Spleen (tissue), 11 donors: ENCODE measurements at regions not wholly inside any gene's neighbourhood (a gene's known extent, or its start where the extent isn't known, plus 50 kb on each side); places are given as distances from the start of the nearest gene placed in this dataset.
A peak's percentile ranks its signal among the peaks of the same experiment; 100 is the strongest.

ENCODE experiments used
- DNase-seq: peaks from one replicate; pipeline ENCODE4 v3.0.0-alpha.2; 2020
- H3K27ac ChIP-seq, 8 donors: fragments of 200-600 bp; sonication (generic) in 7 of 8; 1 replicate in 4 of 8; 2 replicates in 4 of 8; pipeline versions ENCODE4 v1.5.0 to v1.8.0; 2016 to 2021; ENCODE audit warnings: inconsistent platforms in 4 of 8, mild to moderate bottlenecking in 4 of 8, moderate library complexity in 1 of 8
- H3K27me3 ChIP-seq, 7 donors: fragments of 200-600 bp; sonication (generic) in 6 of 7; replicated peaks in 1 of 7; 1 replicate in 4 of 7; 2 replicates in 3 of 7; pipeline versions ENCODE4 v1.5.0 to v1.8.0; 2016 to 2021; ENCODE audit warnings: inconsistent platforms in 3 of 7, mild to moderate bottlenecking in 1 of 7
- H3K36me3 ChIP-seq, 6 donors: fragments of 200-600 bp; sonication (generic) in 5 of 6; 1 replicate in 4 of 6; 2 replicates in 2 of 6; pipeline versions ENCODE4 v1.5.0 to v1.8.0; 2016 to 2021; ENCODE audit warnings: inconsistent platforms in 2 of 6
- H3K4me1 ChIP-seq, 6 donors: fragments of 200-600 bp; sonication (generic) in 5 of 6; 1 replicate in 3 of 6; 2 replicates in 3 of 6; pipeline versions ENCODE4 v1.5.0 to v1.8.0; 2016 to 2021; ENCODE audit warnings: inconsistent platforms in 3 of 6
- H3K4me3 ChIP-seq, 8 donors: fragments of 200-600 bp; sonication (generic) in 7 of 8; 1 replicate in 4 of 8; 2 replicates in 4 of 8; pipeline versions ENCODE4 v1.5.0 to v1.8.0; 2016 to 2021; ENCODE audit warnings: inconsistent platforms in 4 of 8, mild to moderate bottlenecking in 4 of 8, moderate library complexity in 2 of 8
- H3K9me3 ChIP-seq, 8 donors: fragments of 200-600 bp; sonication (generic) in 7 of 8; 1 replicate in 4 of 8; 2 replicates in 4 of 8; pipeline versions ENCODE4 v1.5.0 to v1.8.0; 2016 to 2021; ENCODE audit warnings: inconsistent platforms in 4 of 8
- POLR2A ChIP-seq, 3 donors: fragments of 450-650 bp; IDR thresholded peaks; one replicate each; pipeline ENCODE4 v1.5.1; 2017; ENCODE audit warnings: antibody characterized with exemption in 3 of 3, mild to moderate bottlenecking in 1 of 3
- POLR2AphosphoS5 ChIP-seq, 3 donors: sonication (generic); formaldehyde crosslinking; IDR thresholded peaks; one replicate each; pipeline ENCODE4 v1.5.1; 2017; ENCODE audit warnings: antibody characterized with exemption in 3 of 3
- WGBS, 5 donors: extraction: QIAGEN DNeasy Blood & Tissue Kit in 3 of 5; methylation state at CpG; one replicate each; pipeline versions ENCODE4 v1.1.5 to v1.1.7; 2013 to 2018; 5-methylcytosine and 5-hydroxymethylcytosine counted together
- intact Hi-C: fragments of 100-400 bp; cut with DNase I; formaldehyde crosslinking; loops from one replicate; pipeline ENCODE4 v1.15.0; 2023; ENCODE audit warnings: low total_unique reads
- TF ChIP-seq, protein P1 (sequence below), 11 experiments: fragments of 200-600 bp in 7 of 11; fragments of 450-650 bp in 4 of 11; sonication (generic) in 4 of 11; IDR thresholded peaks in 8 of 11; conservative IDR thresholded peaks in 3 of 11; 1 replicate in 7 of 11; 2 replicates in 4 of 11; pipeline versions ENCODE4 v1.4.0 to v1.8.0; 2016 to 2021; ENCODE audit warnings: antibody characterized with exemption in 11 of 11, inconsistent platforms in 4 of 11, mild to moderate bottlenecking in 1 of 11
- donor health status: healthy with polysubstance abuse.
- donor health status: DM: no; HTN: no; CAD: no; lungs with moderate emphysema.
- donor health status: DM: no; HTN: no; CAD: no.
- donor health status: Bipolar disorder and iron deficiency.
- donor health status: healthy.
- donor health status: DM: no; HTN: no; CAD: no.
- donor health status: DM: yes; HTN: yes; CAD: no.

DNA sequence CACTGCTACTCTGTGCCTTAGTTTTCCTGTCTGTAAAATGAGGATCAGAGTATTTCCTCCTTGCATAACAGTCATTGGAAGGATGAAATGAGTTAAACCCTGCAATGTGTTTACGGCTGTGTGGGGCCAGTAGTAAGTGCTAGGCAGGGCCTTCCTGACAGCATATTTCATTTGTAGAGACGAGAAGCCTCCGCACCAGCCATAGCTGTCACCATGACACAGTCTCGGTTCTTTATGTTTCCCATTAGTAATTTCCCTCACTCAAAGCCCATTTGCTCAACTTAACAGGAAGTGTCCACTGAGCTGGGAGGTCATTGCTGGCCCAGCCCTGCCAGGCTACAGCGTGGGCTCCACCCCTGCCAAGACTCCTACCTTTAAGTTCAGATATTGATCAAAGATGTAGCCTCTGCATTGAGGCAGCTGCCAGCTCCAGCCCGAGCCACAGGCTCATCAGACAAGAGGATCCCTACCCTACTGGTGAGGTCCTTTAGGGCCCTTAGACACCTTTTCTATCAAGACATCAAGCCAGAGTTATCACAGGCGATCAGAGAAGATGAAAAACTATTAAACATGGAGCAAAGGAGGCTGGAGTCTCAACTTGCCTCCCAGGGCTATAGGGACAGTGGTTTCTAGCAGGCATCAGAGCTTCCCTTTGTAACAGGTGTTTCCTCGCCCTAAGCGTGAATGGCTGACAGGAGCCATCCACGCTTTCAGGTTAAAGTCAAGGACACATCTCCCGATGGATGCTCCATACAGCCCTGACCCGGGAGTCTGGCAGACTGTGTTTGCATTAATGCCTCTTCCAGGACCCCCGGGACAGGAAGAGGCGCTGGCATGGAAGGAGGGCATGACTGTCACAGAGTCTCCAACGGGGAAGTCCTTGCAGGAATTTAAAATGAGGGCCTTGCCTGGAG, 251.7 kb downstream of the NDUFA10 start:
- peak overlapping the region in 4 of 8 donors; percentile 22 to 52 (median 38) for H3K27ac ChIP-seq
- peaks cover 0 to 51% (median 4%) of the 10 kb centered on the region in 6 donors for H3K4me1 ChIP-seq
- peaks cover 0 to 52% (median 0%) of the 10 kb centered on the region in 7 donors for H3K27me3 ChIP-seq
- intact Hi-C loops, result no loop called here
- WGBS, 5 donors, result 60 to 72% (median 69%) methylated on average over 15 of the region's 15 CpGs
- peaks cover 0 to 25% (median 11%) of the 10 kb centered on the region in 8 donors for H3K9me3 ChIP-seq
- H3K4me3 ChIP-seq, result no peak overlapping the region
- H3K36me3 ChIP-seq, result no peaks in the 10 kb centered on the region
- DNase-seq, result peak; percentile 71
- TF ChIP-seq POLR2A (IDR thresholded peaks at IDR 0.05) (no peak), POLR2AphosphoS5 (IDR thresholded peaks at IDR 0.05) (peak in 2 of 3 donors; percentile 15 to 39)

DNA sequence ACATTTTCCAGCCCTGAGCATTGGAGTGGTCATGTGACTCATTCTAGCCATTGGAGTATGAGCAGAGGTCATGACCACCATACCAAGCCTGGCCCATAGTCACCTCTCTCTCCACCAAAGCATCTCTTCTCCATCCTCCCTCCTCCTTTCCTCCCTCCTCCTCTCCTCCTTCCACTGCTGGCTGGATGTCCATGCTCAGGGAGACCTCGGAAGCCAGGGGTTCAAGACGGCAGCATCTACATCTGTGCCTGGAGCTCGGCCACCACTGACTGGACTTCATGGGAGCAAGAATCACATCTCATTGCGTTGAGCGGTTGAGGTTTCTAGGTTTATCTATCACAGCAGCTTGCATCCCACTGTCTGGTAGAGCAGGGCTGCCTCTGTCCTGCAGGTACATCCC, 252.4 kb downstream of the NDUFA10 start:
- Histone ChIP-seq H3K27me3 (peaks cover 0 to 53% (median 0%) of the 10 kb centered on the region in 7 donors), H3K4me1 (peaks cover 0 to 51% (median 4%) of the 10 kb centered on the region in 6 donors), H3K4me3 (no peak overlapping the region), H3K9me3 (peaks cover 0 to 25% (median 11%) of the 10 kb centered on the region in 8 donors), H3K27ac (peak overlapping the region in 4 of 8 donors; percentile 22 to 52 (median 38)), H3K36me3 (no peaks in the 10 kb centered on the region)
- peak; percentile 38 for DNase-seq
- WGBS, 5 donors, result 85 to 97% (median 95%) methylated on average over 5 of the region's 5 CpGs
- TF ChIP-seq, protein P1, sequence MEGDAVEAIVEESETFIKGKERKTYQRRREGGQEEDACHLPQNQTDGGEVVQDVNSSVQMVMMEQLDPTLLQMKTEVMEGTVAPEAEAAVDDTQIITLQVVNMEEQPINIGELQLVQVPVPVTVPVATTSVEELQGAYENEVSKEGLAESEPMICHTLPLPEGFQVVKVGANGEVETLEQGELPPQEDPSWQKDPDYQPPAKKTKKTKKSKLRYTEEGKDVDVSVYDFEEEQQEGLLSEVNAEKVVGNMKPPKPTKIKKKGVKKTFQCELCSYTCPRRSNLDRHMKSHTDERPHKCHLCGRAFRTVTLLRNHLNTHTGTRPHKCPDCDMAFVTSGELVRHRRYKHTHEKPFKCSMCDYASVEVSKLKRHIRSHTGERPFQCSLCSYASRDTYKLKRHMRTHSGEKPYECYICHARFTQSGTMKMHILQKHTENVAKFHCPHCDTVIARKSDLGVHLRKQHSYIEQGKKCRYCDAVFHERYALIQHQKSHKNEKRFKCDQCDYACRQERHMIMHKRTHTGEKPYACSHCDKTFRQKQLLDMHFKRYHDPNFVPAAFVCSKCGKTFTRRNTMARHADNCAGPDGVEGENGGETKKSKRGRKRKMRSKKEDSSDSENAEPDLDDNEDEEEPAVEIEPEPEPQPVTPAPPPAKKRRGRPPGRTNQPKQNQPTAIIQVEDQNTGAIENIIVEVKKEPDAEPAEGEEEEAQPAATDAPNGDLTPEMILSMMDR (IDR thresholded peaks at IDR 0.05 in 8 of 11, conservative IDR thresholded peaks at IDR 0.05 in 3 of 11), result no peak
- TF ChIP-seq POLR2A (IDR thresholded peaks at IDR 0.05) (no peak), POLR2AphosphoS5 (IDR thresholded peaks at IDR 0.05) (no peak)
- intact Hi-C loops, result no loop called here

DNA sequence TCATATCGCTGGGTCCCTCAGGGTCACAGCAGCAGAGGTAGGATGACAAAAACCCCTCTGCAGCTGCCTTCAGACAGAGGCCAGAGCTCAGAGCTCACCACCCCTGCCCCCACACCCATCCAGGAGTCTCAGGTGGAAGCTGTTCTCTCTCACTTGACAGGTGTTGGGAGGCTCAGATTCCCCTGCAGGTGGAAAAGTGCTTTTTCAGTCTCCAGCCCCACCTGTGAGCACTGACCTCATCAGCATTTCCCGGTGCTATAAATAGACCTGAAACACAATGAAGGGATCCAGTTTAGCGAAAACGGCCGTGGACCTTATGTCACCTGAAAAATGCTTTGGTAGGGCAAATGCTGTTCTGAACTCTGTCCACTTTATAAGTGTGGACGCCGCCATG, 254.9 kb downstream of the NDUFA10 start:
- peaks cover 0 to 34% (median 0%) of the 10 kb centered on the region in 6 donors for H3K4me1 ChIP-seq
- 78 to 83% (median 80%) methylated on average over 6 to 7 of the region's 7 CpGs for WGBS, 5 donors
- peaks cover 0 to 29% (median 0%) of the 10 kb centered on the region in 7 donors for H3K27me3 ChIP-seq
- H3K36me3 ChIP-seq, result no peaks in the 10 kb centered on the region
- H3K4me3 ChIP-seq, result no peak overlapping the region
- intact Hi-C loops, result no loop called here
- H3K27ac ChIP-seq, result no peak overlapping the region
- H3K9me3 ChIP-seq, result peaks cover 0 to 25% (median 11%) of the 10 kb centered on the region in 8 donors
- no peak for DNase-seq
- TF ChIP-seq POLR2AphosphoS5 (IDR thresholded peaks at IDR 0.05) (no peak), POLR2A (IDR thresholded peaks at IDR 0.05) (no peak)
- TF ChIP-seq, protein P1 (IDR thresholded peaks at IDR 0.05 in 8 of 11, conservative IDR thresholded peaks at IDR 0.05 in 3 of 11), result no peak

DNA sequence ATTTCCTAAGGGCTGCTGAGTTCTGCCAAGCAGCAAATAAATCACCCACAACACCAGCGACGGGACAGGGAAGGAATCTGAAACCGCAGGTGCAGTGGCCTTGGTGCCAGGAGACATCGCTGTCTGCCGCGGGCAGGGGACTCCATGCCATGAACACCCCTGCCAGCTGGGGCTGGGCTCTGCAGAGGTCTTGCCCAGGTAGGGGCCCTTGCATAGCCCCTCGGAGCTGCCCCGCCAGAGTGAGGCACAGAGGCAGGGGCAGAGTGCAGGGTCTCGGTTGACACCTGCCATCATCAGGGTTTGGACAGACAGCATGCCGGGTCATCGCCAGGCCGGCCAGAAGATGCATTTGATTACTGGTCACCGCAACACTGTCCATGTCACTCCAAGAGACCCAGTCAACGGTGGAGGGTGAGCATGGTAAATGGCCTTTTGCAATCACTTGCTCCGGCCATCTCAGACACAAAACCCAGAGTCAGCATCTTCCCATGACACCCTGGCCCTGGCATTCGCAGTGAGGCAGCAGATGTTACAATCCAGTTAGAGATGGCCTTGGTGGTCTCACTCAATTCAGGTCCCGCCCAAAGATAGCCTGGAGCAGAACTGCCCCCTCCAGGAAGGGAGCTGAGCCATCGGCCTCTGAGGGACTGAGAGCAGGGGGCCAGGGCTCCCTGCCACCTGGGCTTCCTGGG, 255.4 kb downstream of the NDUFA10 start:
- peaks cover 0 to 24% (median 0%) of the 10 kb centered on the region in 7 donors for H3K27me3 ChIP-seq
- TF ChIP-seq POLR2A (IDR thresholded peaks at IDR 0.05) (no peak), POLR2AphosphoS5 (IDR thresholded peaks at IDR 0.05) (no peak)
- TF ChIP-seq, protein P1 (IDR thresholded peaks at IDR 0.05 in 8 of 11, conservative IDR thresholded peaks at IDR 0.05 in 3 of 11), result no peak
- WGBS, 5 donors, result 47 to 59% (median 52%) methylated on average over 15 to 18 of the region's 18 CpGs

More for the DNA sequence above, 255.4 kb downstream of the NDUFA10 start:
- Histone ChIP-seq H3K4me1 (peaks cover 0 to 34% (median 0%) of the 10 kb centered on the region in 6 donors), H3K36me3 (no peaks in the 10 kb centered on the region), H3K27ac (peak overlapping the region in 3 of 8 donors; percentile 36 to 41 (median 41)), H3K4me3 (no peak overlapping the region), H3K9me3 (peaks cover 0 to 25% (median 11%) of the 10 kb centered on the region in 8 donors)
- intact Hi-C loops, result no loop called here
- peak; percentile 66 for DNase-seq
